HG03139 (cell line): ENCODE measurements at regions not wholly inside any gene's neighbourhood (a gene's known extent, or its start where the extent isn't known, plus 50 kb on each side); places are given as distances from the start of the nearest gene placed in this dataset.

Source experiments
- ATAC-seq: cut with Tn5 transposase; IDR thresholded peaks from one replicate; pipeline ENCODE4 v1.9.1; 2021; ENCODE audit not compliant: unreplicated experiment

DNA sequence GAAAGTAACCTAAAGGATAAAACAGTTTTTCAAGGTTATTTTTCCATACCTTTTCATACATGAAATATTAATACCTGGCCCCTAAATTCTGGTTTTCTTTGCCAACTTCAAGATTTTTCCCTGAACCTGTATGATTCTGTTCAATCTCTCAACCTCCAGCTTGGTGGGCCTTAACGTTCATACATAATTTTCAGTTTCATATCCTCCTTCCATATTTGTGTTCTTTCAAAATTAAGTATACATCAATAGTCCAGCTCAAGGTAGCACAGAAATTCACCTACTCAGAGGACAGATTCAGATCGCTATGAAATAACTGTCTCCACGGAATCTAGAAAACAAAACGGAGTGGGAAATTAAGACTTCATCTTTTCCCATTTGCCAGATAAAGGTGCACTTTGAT, 505.8 kb upstream of the GHITM start:
- ATAC-seq: no peak

DNA sequence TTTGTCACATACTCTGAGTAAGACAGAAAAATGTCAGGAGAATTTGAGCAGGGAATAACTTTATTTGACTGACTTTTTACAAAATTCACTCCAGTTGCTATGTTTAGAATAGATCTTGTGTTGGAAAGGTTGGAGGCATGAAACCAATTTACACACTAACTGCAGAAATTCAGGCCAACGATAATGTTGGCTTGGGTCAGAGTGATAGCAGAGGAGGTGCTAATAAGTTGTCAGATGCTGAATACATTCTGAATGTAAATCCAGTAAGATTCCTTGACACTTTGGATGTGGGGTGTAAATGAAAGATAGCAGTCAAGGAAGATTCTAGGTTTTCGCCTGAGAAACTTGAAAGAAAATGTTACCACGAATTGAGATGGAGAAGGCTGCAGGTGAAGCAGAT, 502.5 kb upstream of the GHITM start:
- no peak for ATAC-seq

DNA sequence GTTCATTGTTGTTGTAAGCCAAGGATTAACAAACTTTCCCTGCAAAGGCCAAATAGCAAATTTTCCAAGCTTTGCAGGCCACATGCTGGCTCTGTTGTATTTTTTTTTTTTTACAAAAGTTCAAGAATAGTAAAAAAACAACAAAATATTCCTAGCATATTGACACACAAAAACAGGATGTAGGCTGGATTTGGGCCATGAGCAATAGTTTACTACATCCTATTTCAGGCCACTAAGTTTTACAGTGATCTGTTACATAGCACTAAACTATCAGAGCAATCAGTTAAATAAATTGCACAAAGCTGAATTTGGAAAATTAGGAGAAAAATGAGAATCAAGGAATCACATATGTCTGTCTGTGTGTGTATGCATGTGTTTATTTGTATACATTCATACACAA, 491.8 kb upstream of the GHITM start:
- ATAC-seq: no peak

DNA sequence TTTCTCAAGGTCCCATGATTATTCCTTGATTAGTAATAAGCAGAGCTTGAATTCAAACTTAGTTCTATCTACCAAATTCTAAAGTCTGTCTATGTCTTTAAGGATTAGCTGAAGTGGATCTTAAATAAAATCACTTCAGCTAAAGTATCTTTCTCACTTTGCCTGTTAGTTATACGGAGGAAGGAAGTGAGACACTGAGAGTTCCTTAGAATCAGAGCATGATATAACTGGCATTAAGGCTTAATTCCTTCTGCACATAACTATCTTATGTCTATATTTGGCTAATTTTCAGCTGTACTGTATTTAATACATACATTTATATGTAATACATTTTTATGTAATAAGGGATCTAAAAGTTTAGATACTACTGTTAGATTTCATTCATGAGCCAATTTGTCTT, 491.1 kb upstream of the GHITM start:
- no peak for ATAC-seq

DNA sequence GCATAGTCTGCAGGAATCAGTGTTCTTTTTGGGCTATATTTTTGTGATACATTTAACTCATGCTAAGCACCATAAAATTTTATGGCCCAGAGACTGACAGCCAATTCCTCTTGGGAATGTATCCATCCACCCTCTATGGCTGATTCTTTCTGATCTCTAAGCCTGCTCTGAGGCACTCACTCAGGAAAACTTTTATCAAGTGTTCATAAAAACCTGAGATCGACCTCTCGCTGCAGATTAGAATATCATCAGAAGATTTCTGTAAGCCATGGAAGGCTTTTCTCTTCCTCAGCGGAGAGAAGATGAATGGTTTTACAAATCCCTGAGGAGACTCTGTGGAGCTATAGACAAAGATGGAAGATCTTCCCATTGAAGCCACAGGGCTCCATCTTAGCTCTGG, 489.8 kb upstream of the GHITM start:
- ATAC-seq: no peak

DNA sequence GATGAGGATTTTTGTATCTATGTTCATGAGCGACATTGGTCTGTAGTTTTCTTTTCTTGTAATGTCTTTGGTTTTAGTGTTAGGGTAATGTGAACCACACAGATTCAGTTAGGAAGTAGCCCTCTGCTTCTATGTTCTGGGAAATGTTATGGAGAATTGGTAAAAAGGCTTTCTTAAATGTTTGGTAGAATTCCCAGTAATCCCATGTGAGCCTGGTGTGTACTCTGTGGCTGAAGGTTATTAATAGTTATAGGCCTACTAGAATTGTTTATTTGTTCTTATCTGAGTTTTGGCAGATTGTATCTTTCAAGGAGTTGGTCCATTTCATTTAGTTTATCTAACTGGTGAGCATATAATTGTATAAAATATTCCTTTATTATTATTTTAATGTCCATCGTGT, 484.6 kb upstream of the GHITM start:
- no peak for ATAC-seq

DNA sequence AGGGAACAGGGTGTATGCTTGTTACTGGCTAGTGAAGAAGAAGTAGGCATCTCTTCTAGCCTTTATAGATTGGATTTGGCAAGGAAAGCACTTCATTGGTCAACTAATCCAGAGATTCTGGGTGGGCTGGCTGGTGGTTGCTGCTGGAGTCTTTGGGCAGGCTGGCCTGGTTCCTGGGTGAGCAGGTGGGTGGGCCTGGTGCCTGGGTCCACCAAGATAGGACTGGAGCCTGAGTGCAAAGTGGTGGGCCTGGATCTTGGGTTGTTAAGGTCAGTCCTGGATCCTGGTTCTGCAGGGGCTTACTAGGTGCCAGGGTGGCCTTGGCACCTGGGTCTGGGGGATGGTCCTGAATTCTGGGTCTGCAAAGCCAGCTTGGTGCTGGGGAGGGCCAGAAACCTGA, 482.4 kb upstream of the GHITM start:
- no peak for ATAC-seq

DNA sequence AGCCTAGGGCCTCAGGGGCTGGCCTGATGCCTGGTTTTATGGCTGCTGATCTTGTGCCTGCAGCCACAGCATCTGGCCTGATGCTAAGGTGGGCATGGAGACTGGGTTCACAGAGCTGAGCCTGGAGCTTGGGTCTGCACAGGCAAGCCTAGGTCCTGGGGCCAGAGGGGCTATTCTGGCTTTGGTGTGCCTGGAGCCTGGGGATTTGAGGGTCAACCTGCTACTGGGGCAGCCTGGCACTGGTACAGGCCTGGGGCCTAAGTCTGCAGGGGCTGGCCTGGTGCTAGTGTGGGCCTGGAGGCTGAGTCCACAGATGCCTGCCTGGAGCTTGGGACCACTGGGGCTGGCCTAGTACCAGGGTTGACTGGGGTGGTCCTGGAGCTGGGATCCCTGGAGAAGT, 481.8 kb upstream of the GHITM start:
- ATAC-seq: no peak

DNA sequence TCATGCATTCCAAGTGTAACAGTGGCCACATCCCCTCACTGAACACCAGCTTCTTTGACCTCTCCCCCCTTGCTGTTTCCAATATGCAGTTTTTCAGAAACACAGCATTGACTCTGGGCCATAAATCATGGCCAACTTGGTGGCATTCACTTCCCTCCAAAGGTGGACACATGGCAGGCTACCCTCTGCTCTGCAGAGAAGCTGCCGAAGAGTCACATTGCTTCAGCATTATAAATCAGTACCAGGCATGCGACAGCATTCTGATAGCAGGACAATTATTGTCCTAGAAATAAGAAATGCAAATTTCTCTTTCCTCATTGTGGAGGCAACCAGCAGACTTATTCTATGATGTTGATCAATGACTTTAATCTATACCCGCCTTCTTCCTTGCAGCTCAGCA, 475.4 kb upstream of the GHITM start:
- ATAC-seq: no peak

DNA sequence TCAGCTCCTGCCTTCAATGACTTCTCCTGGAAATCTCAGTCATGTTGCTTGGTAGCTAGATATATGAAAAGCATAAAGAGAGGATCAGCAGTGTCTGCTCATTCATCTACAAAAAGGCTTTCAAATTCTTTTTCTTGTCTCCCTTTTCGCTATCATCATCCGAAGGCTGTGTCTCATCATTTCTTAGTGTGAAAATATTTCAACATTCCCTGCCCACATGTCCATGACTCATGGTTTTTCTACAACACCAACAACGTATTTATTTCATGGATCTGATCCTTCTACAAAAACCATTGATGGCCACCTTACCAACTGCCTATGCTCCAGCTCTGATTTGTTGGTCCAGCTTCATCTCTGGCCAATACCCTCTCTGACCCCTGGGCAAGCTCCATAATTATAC, 472.5 kb upstream of the GHITM start:
- no peak for ATAC-seq

DNA sequence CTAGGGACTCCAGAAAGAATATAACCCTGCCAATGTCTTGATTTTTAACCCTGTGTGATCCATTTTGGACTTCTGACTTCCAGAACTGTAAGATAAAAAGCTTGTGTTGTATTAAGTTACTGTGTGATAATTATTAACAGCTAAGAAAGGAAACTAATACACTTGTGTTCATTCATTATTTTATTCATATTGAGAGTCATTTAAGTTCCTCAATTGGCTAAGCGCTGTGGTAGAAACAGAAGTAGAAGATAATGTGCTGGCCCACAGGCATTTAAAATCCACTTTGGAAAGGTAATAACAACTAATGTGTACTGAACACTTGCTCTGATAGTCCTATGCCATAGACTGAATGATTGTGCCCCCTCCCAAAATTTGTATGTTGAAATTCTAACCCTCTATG, 471.7 kb upstream of the GHITM start:
- no peak for ATAC-seq

DNA sequence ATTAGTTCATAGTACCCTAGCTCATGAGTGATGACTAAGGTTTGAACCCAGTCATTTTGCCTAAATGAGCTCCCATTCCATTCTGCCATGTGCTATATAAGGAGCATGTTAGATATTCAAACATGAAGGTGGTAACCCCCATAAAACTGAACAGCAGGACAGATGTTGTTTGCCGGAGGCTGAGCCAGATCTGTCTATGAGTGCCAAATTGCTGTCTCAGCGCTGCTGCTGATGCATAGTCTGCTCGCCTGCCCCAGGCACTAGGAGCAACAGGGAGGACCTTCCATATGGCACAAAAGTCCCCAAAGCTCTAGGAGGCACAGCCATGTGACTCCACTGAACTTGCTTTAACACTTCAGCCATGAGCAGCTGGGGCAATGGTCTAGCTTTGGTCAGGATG, 466.0 kb upstream of the GHITM start:
- no peak for ATAC-seq

DNA sequence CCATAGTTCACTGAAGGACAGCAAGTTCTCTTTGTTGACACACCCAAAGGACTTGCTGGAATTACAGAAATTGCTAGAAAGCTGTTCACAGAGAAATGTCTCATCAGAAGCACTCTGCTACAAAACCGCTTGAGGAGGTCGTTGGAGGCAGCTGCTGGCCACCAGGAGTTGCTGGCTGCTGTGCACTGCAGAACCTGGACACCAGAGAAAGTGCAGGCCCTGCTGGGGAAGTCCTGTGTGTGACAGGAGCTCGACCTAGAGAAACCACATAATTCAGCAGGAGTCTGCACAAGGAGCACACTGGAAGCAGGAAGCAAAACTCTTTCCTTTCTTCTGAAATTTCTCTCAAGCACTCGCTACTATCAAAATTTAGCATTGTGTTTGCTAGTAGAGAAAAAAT, 461.5 kb upstream of the GHITM start:
- ATAC-seq: no peak

DNA sequence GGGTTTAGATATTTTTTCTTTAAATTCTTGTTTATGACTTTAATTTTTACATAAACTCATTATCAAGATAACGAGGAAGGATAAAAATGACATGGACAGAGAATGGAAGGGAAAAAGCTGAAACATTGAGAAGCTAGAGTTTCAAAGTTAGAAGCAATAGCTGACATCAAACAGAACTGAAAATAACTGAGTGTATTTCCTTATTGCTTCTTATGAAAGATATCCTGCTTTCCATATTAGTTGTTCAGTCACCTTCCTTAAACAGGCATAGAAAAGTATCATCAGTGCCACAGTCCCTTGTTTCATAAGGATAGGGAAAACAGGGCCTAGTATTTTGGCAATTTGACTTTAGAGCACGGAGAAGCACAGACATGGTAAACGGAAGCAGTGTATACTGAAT, 460.5 kb upstream of the GHITM start:
- no peak for ATAC-seq

DNA sequence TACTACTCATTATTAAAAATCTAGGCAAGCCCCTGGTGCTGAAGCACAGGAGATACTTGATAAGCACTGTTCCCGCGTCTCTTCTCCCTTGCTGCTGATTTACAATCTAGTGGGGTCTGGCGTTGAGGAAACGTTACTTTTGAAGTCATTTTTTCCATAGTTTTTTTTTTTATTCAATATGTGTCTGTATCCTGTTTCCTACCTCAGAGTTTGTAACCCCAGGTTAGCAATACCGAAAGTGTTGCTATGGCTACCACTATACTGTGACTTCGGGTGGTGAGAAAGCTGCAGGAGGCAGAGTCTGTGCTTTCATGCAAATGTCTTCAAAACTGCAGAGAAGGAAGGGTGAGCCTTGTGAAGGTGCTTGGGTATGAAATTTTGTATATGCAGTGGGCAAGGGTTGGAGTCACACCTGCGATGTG, 458.8 kb upstream of the GHITM start:
- ATAC-seq: peak; percentile 97

DNA sequence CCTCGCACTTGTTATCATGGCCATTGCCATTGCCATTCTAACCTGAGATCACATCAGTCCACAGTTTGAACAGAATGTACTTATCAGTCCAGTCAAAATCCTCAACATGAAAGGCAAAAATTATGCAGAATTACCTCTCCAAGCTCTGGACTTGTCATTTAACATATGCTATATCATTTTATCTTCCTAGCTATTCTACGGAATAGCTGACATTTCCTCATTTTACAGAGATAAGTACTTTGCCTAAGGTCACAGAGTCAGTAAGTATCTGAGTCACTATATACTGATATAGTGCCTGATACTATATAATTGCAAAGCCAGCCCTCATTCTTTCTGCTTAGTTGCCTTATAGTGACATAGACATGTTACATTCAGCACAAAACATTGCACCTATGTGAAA, 456.9 kb upstream of the GHITM start:
- no peak for ATAC-seq

DNA sequence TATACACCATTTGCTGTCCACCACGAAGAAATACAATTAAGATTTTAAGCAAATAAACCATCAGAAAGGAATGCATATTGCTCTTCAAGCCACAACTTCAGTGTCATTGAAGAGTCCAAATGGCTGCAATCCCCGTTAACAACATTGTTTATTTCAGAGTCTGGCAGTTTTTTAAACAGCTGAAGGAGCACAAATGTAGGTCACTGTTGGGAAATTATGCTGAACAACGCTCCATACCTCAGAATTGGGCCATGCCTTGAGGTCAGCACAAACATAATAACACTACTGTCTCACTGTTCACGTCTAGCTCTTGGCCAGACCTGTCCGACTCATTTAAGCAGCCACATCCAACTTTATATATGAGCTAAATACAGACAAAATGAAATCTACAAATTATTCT, 453.9 kb upstream of the GHITM start:
- ATAC-seq: no peak

DNA sequence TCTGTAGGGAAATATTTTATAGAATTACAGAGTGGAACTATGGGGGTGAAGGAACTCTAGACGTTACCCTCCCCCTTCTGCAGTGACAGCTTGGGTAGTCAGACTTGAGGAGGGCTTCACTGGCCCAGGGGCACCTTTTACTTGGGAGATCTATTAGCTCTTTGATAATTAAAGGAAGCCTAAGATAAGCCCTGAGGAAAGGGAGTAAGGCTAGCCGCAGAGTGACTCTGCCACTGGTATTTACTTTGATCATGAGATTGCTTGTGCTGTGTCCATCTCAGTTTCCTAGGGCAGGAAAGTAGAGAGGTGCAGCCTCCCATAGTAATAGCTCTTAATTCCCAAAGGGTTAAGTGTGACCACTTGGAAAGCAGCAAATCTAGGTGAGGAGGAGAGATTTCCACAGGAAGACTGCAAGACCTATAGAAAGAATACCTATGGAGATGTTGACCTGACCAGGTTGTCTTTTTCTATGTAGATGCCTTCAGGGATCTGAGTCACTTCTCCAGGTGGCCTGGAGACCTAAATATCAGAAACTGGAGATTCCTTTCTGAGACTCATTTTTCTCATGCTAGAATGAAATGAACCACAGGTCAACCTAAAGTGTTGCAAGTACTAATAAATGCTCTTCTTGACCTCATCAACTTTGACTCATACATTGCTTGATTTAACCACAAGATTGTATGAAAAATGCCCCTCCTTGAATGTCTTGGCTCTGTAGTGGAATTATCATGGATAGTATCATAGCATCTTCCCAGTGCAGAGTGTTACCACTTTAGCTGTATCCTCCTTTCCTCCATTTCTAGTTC, 447.3 kb upstream of the GHITM start:
- ATAC-seq: no peak

DNA sequence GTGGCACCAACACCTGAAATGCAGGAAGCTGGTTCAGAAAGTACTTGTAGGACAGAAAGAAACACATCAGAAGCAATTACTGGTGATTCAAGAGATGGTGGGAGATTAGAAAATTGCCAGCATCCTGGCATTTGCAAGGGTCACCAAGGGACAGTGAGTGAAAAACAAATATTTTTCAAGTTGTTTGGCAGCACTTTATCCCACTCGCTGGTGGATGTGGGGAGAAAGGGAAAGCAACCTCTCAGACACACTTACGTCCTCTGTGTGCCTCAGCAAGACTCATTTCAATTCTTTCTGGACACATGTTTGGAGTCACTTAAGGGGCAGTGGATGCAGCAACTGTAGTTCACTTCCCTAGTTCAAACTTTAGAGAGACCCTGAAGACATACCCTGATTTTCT, 440.4 kb upstream of the GHITM start:
- no peak for ATAC-seq

DNA sequence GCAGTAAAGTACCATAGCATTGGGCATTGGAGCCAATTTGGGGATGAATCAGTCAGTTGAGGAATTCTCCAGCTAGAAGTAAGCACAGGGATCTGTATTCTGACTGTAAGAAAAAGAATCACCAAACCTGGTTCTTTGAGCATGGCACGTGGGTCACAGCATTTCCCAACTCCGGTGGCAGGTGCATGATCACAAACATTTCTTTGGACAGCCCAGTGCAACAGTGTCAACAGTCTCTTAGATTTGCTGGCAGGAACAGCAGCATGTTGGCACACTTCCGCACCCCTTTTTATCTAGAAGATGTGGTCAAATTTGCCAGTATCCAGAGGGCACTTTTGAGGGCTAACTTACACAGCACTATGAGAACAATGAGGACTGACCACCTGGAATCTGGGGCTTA, 437.5 kb upstream of the GHITM start:
- ATAC-seq: no peak

DNA sequence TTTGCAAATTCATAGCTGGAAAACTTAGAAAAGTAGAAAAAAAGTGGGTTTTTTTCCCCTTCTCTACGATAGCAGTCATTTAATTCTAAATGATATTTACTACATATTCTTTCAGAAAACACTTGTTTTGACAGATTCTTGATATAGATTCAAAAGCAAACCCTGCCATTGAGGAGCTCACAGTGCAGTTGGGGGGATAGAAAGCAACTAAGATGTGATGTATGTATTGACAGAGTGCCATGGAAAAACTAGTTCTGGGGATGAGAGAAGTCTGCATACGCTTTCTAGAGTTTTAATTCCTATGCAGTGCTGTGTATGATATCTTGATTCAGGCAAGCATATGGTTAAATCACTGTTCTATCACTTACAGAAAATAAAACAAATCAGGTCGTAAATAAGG, 436.6 kb upstream of the GHITM start:
- no peak for ATAC-seq

DNA sequence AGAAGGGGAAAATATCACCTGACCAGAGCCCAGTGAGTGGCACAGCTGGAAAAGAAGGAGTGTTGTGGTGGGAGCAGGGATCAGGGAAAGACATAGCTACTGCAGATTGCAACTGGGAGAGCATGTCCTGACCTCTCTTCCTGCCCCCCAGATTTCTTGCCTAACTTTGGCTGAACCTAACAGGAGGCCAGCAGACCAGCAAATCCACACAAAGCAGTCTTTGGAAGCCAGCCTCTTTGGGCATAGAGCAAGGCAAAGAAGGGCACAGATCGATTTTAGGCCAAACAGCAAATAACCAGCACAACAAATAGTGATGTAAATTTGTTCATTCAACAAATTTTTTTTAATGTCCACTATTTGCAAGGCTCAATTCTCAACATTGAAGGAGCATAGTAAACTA, 433.2 kb upstream of the GHITM start:
- no peak for ATAC-seq

DNA sequence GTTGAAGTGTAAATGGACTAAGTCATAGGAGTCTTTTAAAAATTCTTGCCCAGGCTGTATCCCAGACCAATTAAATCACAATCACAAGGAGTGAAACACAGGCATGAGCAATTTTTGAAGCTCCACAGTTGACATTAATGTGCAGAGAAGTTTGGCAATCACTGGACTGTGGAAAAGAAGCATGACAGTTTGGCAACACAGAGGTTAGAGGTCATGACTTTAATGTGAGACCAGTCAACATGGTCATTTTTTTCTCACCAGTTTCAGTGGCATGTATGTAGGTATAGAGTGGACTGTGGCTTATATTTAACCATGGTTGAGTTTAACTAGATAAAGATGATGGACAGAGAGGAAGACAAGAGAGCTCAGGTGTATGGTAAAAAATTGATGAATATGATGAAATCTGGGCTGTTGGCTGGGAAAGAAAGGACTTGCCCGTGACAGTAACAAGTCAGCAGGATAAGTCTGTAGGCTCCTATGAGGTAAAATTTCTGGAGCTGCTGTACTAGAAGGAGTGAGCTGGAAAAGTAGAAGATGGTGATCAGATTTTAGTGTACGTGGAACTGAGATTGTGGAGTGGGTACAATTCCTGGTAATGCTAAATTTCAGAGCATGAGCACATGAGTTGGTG, 432.2 kb upstream of the GHITM start:
- no peak for ATAC-seq
